Lung (tissue), 11 donors: ENCODE measurements at regions not wholly inside any gene's neighbourhood (a gene's known extent, or its start where the extent isn't known, plus 50 kb on each side); places are given as distances from the start of the nearest gene placed in this dataset.

Experiments used
- ATAC-seq: fragments of 200-7000 bp; cut with Tn5 transposase; one replicate; pipeline ENCODE4 v1.9.1; 2020; ENCODE audit warnings: moderate number of reproducible peaks; ENCODE audit not compliant: insufficient read depth, low FRiP score
- DNase-seq, 3 donors: peaks; one replicate each; pipeline ENCODE4 v3.0.0-alpha.2; 2013 to 2017
- H3K27ac ChIP-seq, 2 donors: one replicate each; pipeline ENCODE4 v1.5.1; 2013; ENCODE audit warnings: mild to moderate bottlenecking in 2 of 2, moderate library complexity in 2 of 2, control low read depth in 1 of 2, inconsistent platforms in 1 of 2, low read depth in 1 of 2, low read length in 1 of 2
- H3K27me3 ChIP-seq, 3 donors: one replicate each; pipeline ENCODE4 v1.5.1; 2013; ENCODE audit warnings: low read length in 2 of 3; ENCODE audit not compliant: control insufficient read depth in 3 of 3, insufficient read depth in 3 of 3
- H3K36me3 ChIP-seq, 4 donors: one replicate each; pipeline ENCODE4 v1.5.1; 2013; ENCODE audit warnings: low read length in 4 of 4, mild to moderate bottlenecking in 1 of 4, moderate library complexity in 1 of 4; ENCODE audit not compliant: control insufficient read depth in 4 of 4, insufficient read depth in 4 of 4
- H3K4me1 ChIP-seq, 5 donors: one replicate each; pipeline ENCODE4 v1.5.1; 2013; ENCODE audit warnings: low read length in 5 of 5, mild to moderate bottlenecking in 2 of 5, moderate library complexity in 1 of 5; ENCODE audit not compliant: control insufficient read depth in 5 of 5, insufficient read depth in 5 of 5
- H3K4me3 ChIP-seq: one replicate; pipeline ENCODE4 v1.5.1; 2013; ENCODE audit warnings: mild to moderate bottlenecking, control low read depth, moderate library complexity
- H3K9ac ChIP-seq, 2 donors: one replicate each; pipeline ENCODE4 v1.5.1; 2013; ENCODE audit warnings: low read length in 2 of 2, control low read depth in 1 of 2; ENCODE audit not compliant: insufficient read depth in 1 of 2
- H3K9me3 ChIP-seq, 4 donors: one replicate each; pipeline ENCODE4 v1.5.1; 2013; ENCODE audit warnings: low read length in 3 of 4, mild to moderate bottlenecking in 1 of 4, moderate library complexity in 1 of 4; ENCODE audit not compliant: control insufficient read depth in 4 of 4, insufficient read depth in 3 of 4
- WGBS, 2 donors: extraction: QIAGEN DNeasy Blood & Tissue Kit; methylation state at CpG; one replicate each; pipeline ENCODE4 v1.1.7; 2013; 5-methylcytosine and 5-hydroxymethylcytosine counted together
- TF ChIP-seq, protein P1 (sequence below): IDR thresholded peaks from 2 replicates; pipeline ENCODE4 v1.5.1; 2012; ENCODE audit warnings: mild to moderate bottlenecking; ENCODE audit errors: control extremely low read depth, extremely low read depth
- donor health status: control.
- donor health status: control.
- donor health status: Bipolar disorder and iron deficiency.
- donor health status: healthy.
- donor health status: DM: yes; HTN: yes; CAD: no.

- DNase-seq (no peak), ATAC-seq (no peak)
- Histone ChIP-seq H3K36me3 (no peaks in the 10 kb centered on the region), H3K4me1 (peaks cover 0 to 21% (median 17%) of the 10 kb centered on the region in 5 donors), H3K4me3 (no peak overlapping the region), H3K27ac (no peak overlapping the region), H3K9ac (no peak overlapping the region), H3K9me3 (no peaks in the 10 kb centered on the region), H3K27me3 (no peaks in the 10 kb centered on the region)
- WGBS, 2 donors, result 88 to 90% methylated on average over 27 of the region's 27 CpGs
- TF ChIP-seq, protein P1, sequence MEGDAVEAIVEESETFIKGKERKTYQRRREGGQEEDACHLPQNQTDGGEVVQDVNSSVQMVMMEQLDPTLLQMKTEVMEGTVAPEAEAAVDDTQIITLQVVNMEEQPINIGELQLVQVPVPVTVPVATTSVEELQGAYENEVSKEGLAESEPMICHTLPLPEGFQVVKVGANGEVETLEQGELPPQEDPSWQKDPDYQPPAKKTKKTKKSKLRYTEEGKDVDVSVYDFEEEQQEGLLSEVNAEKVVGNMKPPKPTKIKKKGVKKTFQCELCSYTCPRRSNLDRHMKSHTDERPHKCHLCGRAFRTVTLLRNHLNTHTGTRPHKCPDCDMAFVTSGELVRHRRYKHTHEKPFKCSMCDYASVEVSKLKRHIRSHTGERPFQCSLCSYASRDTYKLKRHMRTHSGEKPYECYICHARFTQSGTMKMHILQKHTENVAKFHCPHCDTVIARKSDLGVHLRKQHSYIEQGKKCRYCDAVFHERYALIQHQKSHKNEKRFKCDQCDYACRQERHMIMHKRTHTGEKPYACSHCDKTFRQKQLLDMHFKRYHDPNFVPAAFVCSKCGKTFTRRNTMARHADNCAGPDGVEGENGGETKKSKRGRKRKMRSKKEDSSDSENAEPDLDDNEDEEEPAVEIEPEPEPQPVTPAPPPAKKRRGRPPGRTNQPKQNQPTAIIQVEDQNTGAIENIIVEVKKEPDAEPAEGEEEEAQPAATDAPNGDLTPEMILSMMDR, result no peak
Measured at GRCh38 chr14:104432611-104433231, 146.8 kb upstream of the C14orf180 start.

- Histone ChIP-seq H3K27me3 (no peaks in the 10 kb centered on the region), H3K9ac (no peak overlapping the region), H3K4me1 (peaks cover 0 to 23% (median 17%) of the 10 kb centered on the region in 5 donors), H3K36me3 (no peaks in the 10 kb centered on the region), H3K4me3 (no peak overlapping the region), H3K27ac (no peak overlapping the region), H3K9me3 (no peaks in the 10 kb centered on the region)
- DNase-seq (no peak), ATAC-seq (no peak)
- 89 to 94% methylated on average over 29 of the region's 29 CpGs for WGBS, 2 donors
- TF ChIP-seq, protein P1, result no peak
Measured at GRCh38 chr14:104433401-104434213, 146.0 kb upstream of the C14orf180 start.

DNA sequence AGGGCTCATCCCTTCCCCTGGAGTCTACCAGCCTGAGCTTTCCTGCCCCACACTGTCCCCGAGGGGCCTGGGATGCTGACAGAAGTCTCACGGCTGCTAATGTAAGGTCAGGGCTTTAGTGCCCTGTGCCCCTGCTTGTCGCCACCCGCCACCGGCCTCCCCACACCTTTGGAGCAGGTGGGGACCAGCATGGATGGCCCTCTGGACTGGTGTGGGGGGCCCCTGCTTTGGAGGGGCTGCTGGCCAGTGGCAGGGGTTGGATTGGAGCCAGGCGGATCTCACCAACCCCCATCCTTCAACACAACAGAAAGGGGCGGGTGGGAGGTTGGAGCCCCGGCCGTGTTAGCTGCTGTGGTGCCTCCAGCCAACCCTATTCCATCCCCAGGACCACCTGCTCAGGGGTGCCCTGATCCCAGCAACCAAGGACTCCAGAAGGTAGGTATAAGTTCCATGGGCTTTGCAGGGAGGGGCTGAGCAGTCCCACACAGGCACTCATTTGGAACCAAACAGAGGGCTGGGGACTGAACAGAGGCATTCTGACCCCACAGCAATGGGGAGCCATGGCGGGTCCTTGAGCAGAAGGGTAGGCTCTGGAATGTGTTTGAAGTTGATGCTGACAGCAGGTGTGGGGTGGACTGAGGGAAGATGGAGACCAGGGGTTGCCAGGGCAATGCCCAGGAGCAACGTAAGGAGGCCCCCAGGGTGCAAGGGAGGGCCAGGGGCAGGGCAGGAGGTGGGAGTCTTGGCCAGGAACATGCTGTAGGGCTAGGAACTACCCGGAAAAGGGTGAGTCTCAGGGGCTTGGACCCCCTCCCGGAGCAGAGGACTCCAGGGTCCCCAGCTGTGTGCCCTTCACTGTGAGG lies 145.1 kb upstream of the C14orf180 start:
- Histone ChIP-seq H3K27ac (no peak overlapping the region), H3K36me3 (no peaks in the 10 kb centered on the region), H3K4me1 (peaks cover 0 to 23% (median 17%) of the 10 kb centered on the region in 5 donors), H3K27me3 (no peaks in the 10 kb centered on the region), H3K9ac (no peak overlapping the region), H3K4me3 (no peak overlapping the region), H3K9me3 (no peaks in the 10 kb centered on the region)
- no peak for DNase-seq
- no peak for ATAC-seq
- WGBS, 2 donors, result 81 to 90% methylated on average over 12 to 13 of the region's 13 CpGs
- TF ChIP-seq, protein P1, result no peak
